Stromal cell of bone marrow (primary cell): ENCODE measurements at regions not wholly inside any gene's neighbourhood (a gene's known extent, or its start where the extent isn't known, plus 50 kb on each side); places are given as distances from the start of the nearest gene placed in this dataset.
A peak's percentile ranks its signal among the peaks of the same experiment; 100 is the strongest.
"Not testable (repeated sequence)": the region's sequence is repeated elsewhere in the genome, so short reads cannot be mapped to it uniquely, and the experiment has no call there.

Source experiments
- DNase-seq: peaks from one replicate; pipeline ENCODE4 v3.0.0-alpha.2; 2012; ENCODE audit warnings: low read depth

- no peak for DNase-seq
These were observed 92.0 kb upstream of the FAM13C start for GRCh38 chr10:59454171-59454919.

- DNase-seq: no peak
These were observed 86.3 kb upstream of the FAM13C start for GRCh38 chr10:59448616-59449015.

DNA sequence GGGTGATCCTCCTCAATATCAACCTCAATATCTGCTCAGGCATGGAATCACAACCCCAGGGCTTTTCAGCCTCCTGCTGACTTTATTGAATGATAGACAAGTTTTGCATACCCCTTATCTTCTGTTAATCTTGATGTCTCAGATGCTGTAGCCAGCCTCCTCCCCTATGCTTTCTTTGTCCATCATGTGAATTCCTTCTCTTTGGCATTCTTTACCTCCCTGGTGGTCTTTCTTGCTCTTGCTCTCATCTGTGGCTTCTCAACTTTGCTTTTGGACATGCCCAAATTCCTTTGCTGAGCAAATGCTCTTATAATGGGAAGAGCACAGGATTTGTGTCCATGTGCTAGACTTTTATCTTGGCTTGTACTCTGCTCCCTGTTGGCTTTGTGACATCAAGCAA, 73.4 kb upstream of the FAM13C start:
- DNase-seq: no peak

DNA sequence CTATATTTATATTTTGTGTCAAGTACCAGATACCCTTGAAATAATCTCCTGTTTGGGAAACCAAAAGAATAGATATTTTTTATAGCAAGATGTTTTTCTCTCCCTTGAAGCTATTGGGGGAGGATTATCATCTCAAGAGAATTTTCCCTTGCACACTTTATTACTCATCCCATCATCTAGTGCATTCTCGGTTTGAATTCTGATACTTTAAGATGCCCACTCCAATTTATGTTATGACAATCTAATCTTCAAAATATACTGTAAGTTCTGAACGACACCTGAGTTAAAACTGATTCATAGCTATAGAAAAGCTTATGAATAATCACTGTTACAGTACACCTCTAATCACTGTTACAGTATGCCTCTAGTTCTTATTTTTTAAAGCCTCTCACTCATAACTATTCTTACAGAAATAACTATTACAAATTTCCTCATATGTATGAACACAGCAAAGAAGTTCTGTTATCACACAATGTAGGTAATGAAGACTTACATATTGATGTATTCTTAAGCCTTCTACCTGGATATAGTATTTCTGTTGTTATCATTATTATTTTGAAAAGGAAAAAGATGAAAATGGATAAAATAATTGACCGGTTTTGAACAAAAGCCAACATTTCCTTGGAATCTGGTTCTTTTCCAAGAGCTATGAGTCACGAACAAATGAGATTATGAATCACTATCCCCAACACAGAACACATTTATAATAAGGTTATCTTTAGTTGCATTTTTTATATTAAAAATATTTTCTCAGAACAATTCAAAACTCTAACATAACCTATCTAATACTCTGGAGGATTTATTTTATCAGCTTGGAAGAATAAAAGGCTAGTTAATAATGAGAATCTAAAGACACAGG, 72.3 kb upstream of the FAM13C start:
- peak; percentile 23 for DNase-seq

GRCh38 chr10:59433720-59434428, 71.5 kb upstream of the FAM13C start:
- DNase-seq: no peak

- peak; percentile 40 for DNase-seq
These were observed 70.0 kb upstream of the FAM13C start for GRCh38 chr10:59432207-59432900.

- DNase-seq: not testable (repeated sequence)
These were observed 51.4 kb upstream of the FAM13C start for GRCh38 chr10:59413795-59414194.
